HG02840 (cell line): ENCODE measurements at regions not wholly inside any gene's neighbourhood (a gene's known extent, or its start where the extent isn't known, plus 50 kb on each side); places are given as distances from the start of the nearest gene placed in this dataset.

ENCODE experiments used
- ATAC-seq: cut with Tn5 transposase; IDR thresholded peaks from one replicate; pipeline ENCODE4 v1.9.1; 2021; ENCODE audit warnings: mild to moderate bottlenecking, moderate library complexity, moderate number of reproducible peaks; ENCODE audit not compliant: unreplicated experiment, low FRiP score

- no peak for ATAC-seq
These were observed 207.1 kb upstream of the ZC3H12A start for GRCh38 chr1:37267111-37267835.

- no peak for ATAC-seq
These were observed 203.7 kb upstream of the ZC3H12A start for GRCh38 chr1:37270639-37271038.

GRCh38 chr1:37272626-37273025, 201.8 kb upstream of the ZC3H12A start:
- no peak for ATAC-seq

- no peak for ATAC-seq
These were observed 199.9 kb upstream of the ZC3H12A start for GRCh38 chr1:37274486-37274885.

GRCh38 chr1:37274938-37275631, 199.3 kb upstream of the ZC3H12A start:
- no peak for ATAC-seq

- no peak for ATAC-seq
These were observed 197.0 kb upstream of the ZC3H12A start for GRCh38 chr1:37277366-37277765.

- no peak for ATAC-seq
These were observed 193.0 kb upstream of the ZC3H12A start for GRCh38 chr1:37281354-37281753.

GRCh38 chr1:37282764-37283163, 191.6 kb upstream of the ZC3H12A start:
- no peak for ATAC-seq

GRCh38 chr1:37284053-37284452, 190.3 kb upstream of the ZC3H12A start:
- no peak for ATAC-seq

- ATAC-seq = no peak
These were observed 187.5 kb upstream of the ZC3H12A start for GRCh38 chr1:37286881-37287280.

- ATAC-seq = peak; percentile 81
These were observed 185.5 kb upstream of the ZC3H12A start for GRCh38 chr1:37288900-37289299.

- ATAC-seq = no peak
These were observed 183.7 kb upstream of the ZC3H12A start for GRCh38 chr1:37290718-37291117.

GRCh38 chr1:37292789-37293188, 181.6 kb upstream of the ZC3H12A start:
- ATAC-seq = no peak

- ATAC-seq = no peak
These were observed 180.3 kb upstream of the ZC3H12A start for GRCh38 chr1:37294096-37294495.

- ATAC-seq = no peak
These were observed 179.9 kb upstream of the ZC3H12A start for GRCh38 chr1:37294529-37294928.

GRCh38 chr1:37298769-37299168, 175.6 kb upstream of the ZC3H12A start:
- ATAC-seq = no peak

GRCh38 chr1:37299216-37299615, 175.2 kb upstream of the ZC3H12A start:
- ATAC-seq = no peak

GRCh38 chr1:37303884-37304574, 170.4 kb upstream of the ZC3H12A start:
- no peak for ATAC-seq

GRCh38 chr1:37305108-37305507, 169.3 kb upstream of the ZC3H12A start:
- ATAC-seq = no peak

GRCh38 chr1:37305841-37306240, 168.5 kb upstream of the ZC3H12A start:
- no peak for ATAC-seq

GRCh38 chr1:37306461-37306860, 167.9 kb upstream of the ZC3H12A start:
- ATAC-seq = no peak

GRCh38 chr1:37306871-37307270, 167.5 kb upstream of the ZC3H12A start:
- no peak for ATAC-seq
